ENCODE measurements at regions not wholly inside any gene's neighbourhood (a gene's known extent, or its start where the extent isn't known, plus 50 kb on each side); places are given as distances from the start of the nearest gene placed in this dataset.
A peak's percentile ranks its signal among the peaks of the same experiment; 100 is the strongest.

GRCh38 chr11:22920939-22921565 is 60.8 kb upstream of the CCDC179 start:
- no peaks in the 10 kb centered on the region for H3K9me3 ChIP-seq (ENCODE audit: control extremely low read depth in 1 of 5, control insufficient read depth in 4 of 5, insufficient read depth in 2 of 5, low read depth in 1 of 5, low read length in 4 of 5)
- 0% methylated on average over 1 of the region's 5 CpGs for WGBS (ENCODE audit: insufficient coverage)
- peaks cover 0 to 10% (median 0%) of the 10 kb centered on the region in 4 experiments for H3K4me1 ChIP-seq (ENCODE audit: control extremely low read depth in 1 of 4, control insufficient read depth in 4 of 4, insufficient read depth in 4 of 4, low read length in 3 of 4)
- POLR2A ChIA-PET, result no interaction called here
- H3K36me3 ChIP-seq (ENCODE audit: control insufficient read depth in 4 of 4, insufficient read depth in 4 of 4, low read length in 3 of 4), result no peaks in the 10 kb centered on the region
- CTCF ChIA-PET, result interaction anchor here (1.0 to 1.6 kb wide), 3 partner anchors 15 to 24 kb away, joined by 3 to 6 read pairs (median 3); no protein-coding TSS in a partner anchor
- peak; percentile 61 to 82 (median 78) for DNase-seq
- H3K4me3 ChIP-seq (ENCODE audit: control insufficient read depth in 1 of 7, extremely low read depth in 1 of 7, insufficient read depth in 4 of 7, low read depth in 2 of 7, low read length in 6 of 7), result no peak overlapping the region
- no peaks in the 10 kb centered on the region for H3K27me3 ChIP-seq (replicated peaks in 2 of 5; ENCODE audit: control insufficient read depth in 4 of 5, insufficient read depth in 5 of 5, low read length in 4 of 5)
- no peak overlapping the region for H3K27ac ChIP-seq (ENCODE audit: insufficient read depth in 1 of 2, low read depth in 1 of 2, low read length in 2 of 2, poor library complexity in 1 of 2, severe bottlenecking in 2 of 2)

GRCh38 chr11:22922672-22923071 is 62.4 kb upstream of the CCDC179 start:
- DNase-seq, result no peak
- ChIA-PET POLR2A (no interaction called here), CTCF (no interaction called here)
- Histone ChIP-seq H3K27ac (ENCODE audit: insufficient read depth in 1 of 2, low read depth in 1 of 2, low read length in 2 of 2, poor library complexity in 1 of 2, severe bottlenecking in 2 of 2) (no peak overlapping the region), H3K36me3 (ENCODE audit: control insufficient read depth in 4 of 4, insufficient read depth in 4 of 4, low read length in 3 of 4) (no peaks in the 10 kb centered on the region), H3K9me3 (ENCODE audit: control extremely low read depth in 1 of 5, control insufficient read depth in 4 of 5, insufficient read depth in 2 of 5, low read depth in 1 of 5, low read length in 4 of 5) (no peaks in the 10 kb centered on the region), H3K27me3 (replicated peaks in 2 of 5; ENCODE audit: control insufficient read depth in 4 of 5, insufficient read depth in 5 of 5, low read length in 4 of 5) (no peaks in the 10 kb centered on the region), H3K4me3 (ENCODE audit: control insufficient read depth in 1 of 7, extremely low read depth in 1 of 7, insufficient read depth in 4 of 7, low read depth in 2 of 7, low read length in 6 of 7) (no peak overlapping the region), H3K4me1 (ENCODE audit: control extremely low read depth in 1 of 4, control insufficient read depth in 4 of 4, insufficient read depth in 4 of 4, low read length in 3 of 4) (peaks cover 0 to 10% (median 0%) of the 10 kb centered on the region in 4 experiments)
- WGBS (ENCODE audit: insufficient coverage), result no CpG with 5 or more reads among the region's 1 CpG

GRCh38 chr11:22923561-22923960 is 63.3 kb upstream of the CCDC179 start:
- CTCF ChIA-PET, result no interaction called here
- DNase-seq, result no peak

GRCh38 chr11:22926341-22926740 is 66.1 kb upstream of the CCDC179 start:
- Histone ChIP-seq H3K27ac (ENCODE audit: insufficient read depth in 1 of 2, low read depth in 1 of 2, low read length in 2 of 2, poor library complexity in 1 of 2, severe bottlenecking in 2 of 2) (no peak overlapping the region), H3K36me3 (ENCODE audit: control insufficient read depth in 4 of 4, insufficient read depth in 4 of 4, low read length in 3 of 4) (no peaks in the 10 kb centered on the region), H3K27me3 (replicated peaks in 2 of 5; ENCODE audit: control insufficient read depth in 4 of 5, insufficient read depth in 5 of 5, low read length in 4 of 5) (no peaks in the 10 kb centered on the region), H3K4me1 (ENCODE audit: control extremely low read depth in 1 of 4, control insufficient read depth in 4 of 4, insufficient read depth in 4 of 4, low read length in 3 of 4) (no peaks in the 10 kb centered on the region), H3K9me3 (ENCODE audit: control extremely low read depth in 1 of 5, control insufficient read depth in 4 of 5, insufficient read depth in 2 of 5, low read depth in 1 of 5, low read length in 4 of 5) (no peaks in the 10 kb centered on the region), H3K4me3 (ENCODE audit: control insufficient read depth in 1 of 7, extremely low read depth in 1 of 7, insufficient read depth in 4 of 7, low read depth in 2 of 7, low read length in 6 of 7) (no peak overlapping the region)
- CTCF ChIA-PET, result no interaction called here
- DNase-seq, result no peak
- POLR2A ChIA-PET, result no interaction called here

More at GRCh38 chr11:22923561-22923960, 63.3 kb upstream of the CCDC179 start:
- Histone ChIP-seq H3K9me3 (ENCODE audit: control extremely low read depth in 1 of 5, control insufficient read depth in 4 of 5, insufficient read depth in 2 of 5, low read depth in 1 of 5, low read length in 4 of 5) (no peaks in the 10 kb centered on the region), H3K27me3 (replicated peaks in 2 of 5; ENCODE audit: control insufficient read depth in 4 of 5, insufficient read depth in 5 of 5, low read length in 4 of 5) (no peaks in the 10 kb centered on the region), H3K4me1 (ENCODE audit: control extremely low read depth in 1 of 4, control insufficient read depth in 4 of 4, insufficient read depth in 4 of 4, low read length in 3 of 4) (peaks cover 0 to 10% (median 0%) of the 10 kb centered on the region in 4 experiments), H3K4me3 (ENCODE audit: control insufficient read depth in 1 of 7, extremely low read depth in 1 of 7, insufficient read depth in 4 of 7, low read depth in 2 of 7, low read length in 6 of 7) (no peak overlapping the region), H3K36me3 (ENCODE audit: control insufficient read depth in 4 of 4, insufficient read depth in 4 of 4, low read length in 3 of 4) (no peaks in the 10 kb centered on the region), H3K27ac (ENCODE audit: insufficient read depth in 1 of 2, low read depth in 1 of 2, low read length in 2 of 2, poor library complexity in 1 of 2, severe bottlenecking in 2 of 2) (no peak overlapping the region)
- POLR2A ChIA-PET, result no interaction called here
- WGBS (ENCODE audit: insufficient coverage), result 100% methylated on average over 1 of the region's 1 CpG

- Histone ChIP-seq H3K4me1 (ENCODE audit: control extremely low read depth in 1 of 4, control insufficient read depth in 4 of 4, insufficient read depth in 4 of 4, low read length in 3 of 4) (no peaks in the 10 kb centered on the region), H3K4me3 (ENCODE audit: control insufficient read depth in 1 of 7, extremely low read depth in 1 of 7, insufficient read depth in 4 of 7, low read depth in 2 of 7, low read length in 6 of 7) (no peak overlapping the region), H3K9me3 (ENCODE audit: control extremely low read depth in 1 of 5, control insufficient read depth in 4 of 5, insufficient read depth in 2 of 5, low read depth in 1 of 5, low read length in 4 of 5) (no peaks in the 10 kb centered on the region), H3K27me3 (replicated peaks in 2 of 5; ENCODE audit: control insufficient read depth in 4 of 5, insufficient read depth in 5 of 5, low read length in 4 of 5) (no peaks in the 10 kb centered on the region), H3K27ac (ENCODE audit: insufficient read depth in 1 of 2, low read depth in 1 of 2, low read length in 2 of 2, poor library complexity in 1 of 2, severe bottlenecking in 2 of 2) (no peak overlapping the region), H3K36me3 (ENCODE audit: control insufficient read depth in 4 of 4, insufficient read depth in 4 of 4, low read length in 3 of 4) (no peaks in the 10 kb centered on the region)
- POLR2A ChIA-PET, result no interaction called here
- CTCF ChIA-PET, result no interaction called here
- no peak for DNase-seq
- 100% methylated on average over 1 of the region's 2 CpGs for WGBS (ENCODE audit: insufficient coverage)
These were observed 67.5 kb upstream of the CCDC179 start for GRCh38 chr11:22927793-22928192.

- POLR2A ChIA-PET, result no interaction called here
- WGBS (ENCODE audit: insufficient coverage), result 94% methylated on average over 3 of the region's 5 CpGs
- DNase-seq, result no peak
- Histone ChIP-seq H3K4me3 (ENCODE audit: control insufficient read depth in 1 of 7, extremely low read depth in 1 of 7, insufficient read depth in 4 of 7, low read depth in 2 of 7, low read length in 6 of 7) (no peak overlapping the region), H3K27ac (ENCODE audit: insufficient read depth in 1 of 2, low read depth in 1 of 2, low read length in 2 of 2, poor library complexity in 1 of 2, severe bottlenecking in 2 of 2) (no peak overlapping the region), H3K36me3 (ENCODE audit: control insufficient read depth in 4 of 4, insufficient read depth in 4 of 4, low read length in 3 of 4) (no peaks in the 10 kb centered on the region), H3K4me1 (ENCODE audit: control extremely low read depth in 1 of 4, control insufficient read depth in 4 of 4, insufficient read depth in 4 of 4, low read length in 3 of 4) (no peaks in the 10 kb centered on the region), H3K27me3 (replicated peaks in 2 of 5; ENCODE audit: control insufficient read depth in 4 of 5, insufficient read depth in 5 of 5, low read length in 4 of 5) (no peaks in the 10 kb centered on the region), H3K9me3 (ENCODE audit: control extremely low read depth in 1 of 5, control insufficient read depth in 4 of 5, insufficient read depth in 2 of 5, low read depth in 1 of 5, low read length in 4 of 5) (no peaks in the 10 kb centered on the region)
- CTCF ChIA-PET, result no interaction called here
These were observed 68.1 kb upstream of the CCDC179 start for GRCh38 chr11:22928207-22928917.

- no peaks in the 10 kb centered on the region for H3K27me3 ChIP-seq (replicated peaks in 2 of 5; ENCODE audit: control insufficient read depth in 4 of 5, insufficient read depth in 5 of 5, low read length in 4 of 5)
- no peak overlapping the region for H3K27ac ChIP-seq (ENCODE audit: insufficient read depth in 1 of 2, low read depth in 1 of 2, low read length in 2 of 2, poor library complexity in 1 of 2, severe bottlenecking in 2 of 2)
- POLR2A ChIA-PET, result no interaction called here
- 84% methylated on average over 3 of the region's 5 CpGs for WGBS (ENCODE audit: insufficient coverage)
- H3K9me3 ChIP-seq (ENCODE audit: control extremely low read depth in 1 of 5, control insufficient read depth in 4 of 5, insufficient read depth in 2 of 5, low read depth in 1 of 5, low read length in 4 of 5), result no peaks in the 10 kb centered on the region
- CTCF ChIA-PET, result no interaction called here
- no peaks in the 10 kb centered on the region for H3K36me3 ChIP-seq (ENCODE audit: control insufficient read depth in 4 of 4, insufficient read depth in 4 of 4, low read length in 3 of 4)
- DNase-seq, result peak in 2 of 3 donors; percentile 20 to 48
- no peaks in the 10 kb centered on the region for H3K4me1 ChIP-seq (ENCODE audit: control extremely low read depth in 1 of 4, control insufficient read depth in 4 of 4, insufficient read depth in 4 of 4, low read length in 3 of 4)
- no peak overlapping the region for H3K4me3 ChIP-seq (ENCODE audit: control insufficient read depth in 1 of 7, extremely low read depth in 1 of 7, insufficient read depth in 4 of 7, low read depth in 2 of 7, low read length in 6 of 7)
These were observed 70.7 kb upstream of the CCDC179 start for GRCh38 chr11:22930816-22931594.
